Skeletal muscle satellite cell (primary cell): ENCODE measurements at regions not wholly inside any gene's neighbourhood (a gene's known extent, or its start where the extent isn't known, plus 50 kb on each side); places are given as distances from the start of the nearest gene placed in this dataset.

Experiments used
- H3K27me3 ChIP-seq: 2 replicates; pipeline ENCODE4 v1.7.0; 2013; ENCODE audit warnings: low read length; ENCODE audit not compliant: control insufficient read depth, insufficient read depth
- H3K36me3 ChIP-seq: 2 replicates; pipeline ENCODE4 v1.7.0; 2013; ENCODE audit warnings: mild to moderate bottlenecking, control low read depth, low read length; ENCODE audit not compliant: insufficient read depth
- H3K4me1 ChIP-seq: 2 replicates; pipeline ENCODE4 v1.7.0; 2013; ENCODE audit warnings: low read length; ENCODE audit not compliant: control insufficient read depth, insufficient read depth
- H3K4me2 ChIP-seq: 2 replicates; pipeline ENCODE4 v1.7.0; 2013; ENCODE audit warnings: mild to moderate bottlenecking, low read length
- H3K4me3 ChIP-seq: 2 replicates; pipeline ENCODE4 v1.7.0; 2013; ENCODE audit warnings: low read length
- H3K9ac ChIP-seq: 2 replicates; pipeline ENCODE4 v1.7.0; 2013; ENCODE audit warnings: mild to moderate bottlenecking, low read depth, low read length, moderate library complexity
- H3K9me3 ChIP-seq: replicated peaks from 2 replicates; pipeline ENCODE4 v1.7.0; 2013; ENCODE audit warnings: mild to moderate bottlenecking, control low read depth, low read length

DNA sequence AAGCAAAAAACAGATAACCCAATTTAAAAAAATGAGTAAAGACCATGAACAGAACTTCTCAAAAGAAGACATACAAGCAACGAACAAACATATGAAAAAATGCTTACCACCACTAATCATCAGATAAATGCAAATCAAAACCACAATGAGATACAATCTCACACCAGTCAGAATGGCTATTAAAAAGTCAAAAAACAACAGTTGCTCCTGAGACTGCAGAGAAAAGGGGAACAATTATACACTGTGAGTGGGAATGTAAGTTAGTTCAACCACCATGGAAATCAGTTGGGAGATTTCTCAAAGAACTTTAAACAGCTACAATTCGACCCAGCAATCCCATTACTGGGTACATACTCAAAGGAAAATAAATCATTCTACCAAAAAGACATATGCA lies 131.6 kb downstream of the PTGER3 start:
- no peak overlapping the region for H3K4me2 ChIP-seq
- no peaks in the 10 kb centered on the region for H3K9me3 ChIP-seq
- no peaks in the 10 kb centered on the region for H3K4me1 ChIP-seq

GRCh38 chr1:70919706-70920323 lies 127.8 kb downstream of the PTGER3 start:
- no peaks in the 10 kb centered on the region for H3K4me1 ChIP-seq
- H3K4me3 ChIP-seq = no peak overlapping the region
- no peaks in the 10 kb centered on the region for H3K36me3 ChIP-seq
- H3K9ac ChIP-seq = no peak overlapping the region
- no peak overlapping the region for H3K4me2 ChIP-seq
- H3K9me3 ChIP-seq = no peaks in the 10 kb centered on the region
- H3K27me3 ChIP-seq = no peaks in the 10 kb centered on the region

More for the DNA sequence above, 131.6 kb downstream of the PTGER3 start:
- H3K4me3 ChIP-seq = no peak overlapping the region
- H3K27me3 ChIP-seq = no peaks in the 10 kb centered on the region
- H3K9ac ChIP-seq = no peak overlapping the region
- no peaks in the 10 kb centered on the region for H3K36me3 ChIP-seq
